DMS153 treated with DMSO at 0.1 percent for 48 hours (cell line): ENCODE measurements at regions not wholly inside any gene's neighbourhood (a gene's known extent, or its start where the extent isn't known, plus 50 kb on each side); places are given as distances from the start of the nearest gene placed in this dataset.
"Not testable (repeated sequence)": the region's sequence is repeated elsewhere in the genome, so short reads cannot be mapped to it uniquely, and the experiment has no call there.

ENCODE experiments used
- DNase-seq: peaks from one replicate; lab custom pipeline; 2025; ENCODE audit not compliant: unreplicated experiment; lab: John Stamatoyannopoulos, UW

GRCh38 chr1:106296431-106296830 is 760.0 kb upstream of the PRMT6 start:
- DNase-seq = no peak

- no peak for DNase-seq
These were observed 752.4 kb upstream of the PRMT6 start for GRCh38 chr1:106304106-106304505.

GRCh38 chr1:106319612-106320011 is 736.9 kb upstream of the PRMT6 start:
- DNase-seq = no peak

GRCh38 chr1:106325600-106325999 is 730.9 kb upstream of the PRMT6 start:
- DNase-seq = no peak

GRCh38 chr1:106344494-106344893 is 712.0 kb upstream of the PRMT6 start:
- DNase-seq = no peak

- no peak for DNase-seq
These were observed 696.2 kb upstream of the PRMT6 start for GRCh38 chr1:106360252-106360651.

- no peak for DNase-seq
These were observed 689.7 kb upstream of the PRMT6 start for GRCh38 chr1:106366627-106367319.

- no peak for DNase-seq
These were observed 678.2 kb upstream of the PRMT6 start for GRCh38 chr1:106378261-106378660.

GRCh38 chr1:106380772-106381171 is 675.7 kb upstream of the PRMT6 start:
- no peak for DNase-seq

GRCh38 chr1:106389160-106389559 is 667.3 kb upstream of the PRMT6 start:
- DNase-seq = not testable (repeated sequence)

- no peak for DNase-seq
These were observed 663.4 kb upstream of the PRMT6 start for GRCh38 chr1:106393046-106393445.

- DNase-seq = no peak
These were observed 660.5 kb upstream of the PRMT6 start for GRCh38 chr1:106396020-106396419.

- DNase-seq = no peak
These were observed 658.1 kb upstream of the PRMT6 start for GRCh38 chr1:106398391-106398790.

GRCh38 chr1:106406114-106406513 is 650.4 kb upstream of the PRMT6 start:
- DNase-seq = no peak

- DNase-seq = not testable (repeated sequence)
These were observed 644.2 kb upstream of the PRMT6 start for GRCh38 chr1:106412321-106412720.

- DNase-seq = no peak
These were observed 621.2 kb upstream of the PRMT6 start for GRCh38 chr1:106435269-106435668.

- DNase-seq = no peak
These were observed 617.0 kb upstream of the PRMT6 start for GRCh38 chr1:106439475-106439874.

- no peak for DNase-seq
These were observed 609.0 kb upstream of the PRMT6 start for GRCh38 chr1:106447466-106447865.

- DNase-seq = no peak
These were observed 599.6 kb upstream of the PRMT6 start for GRCh38 chr1:106456832-106457231.

- DNase-seq = no peak
These were observed 599.1 kb upstream of the PRMT6 start for GRCh38 chr1:106457368-106457767.

- no peak for DNase-seq
These were observed 597.6 kb upstream of the PRMT6 start for GRCh38 chr1:106458866-106459265.

GRCh38 chr1:106459418-106459817 is 597.1 kb upstream of the PRMT6 start:
- DNase-seq = no peak

GRCh38 chr1:106465666-106466065 is 590.8 kb upstream of the PRMT6 start:
- DNase-seq = no peak
